ENCODE measurements at regions not wholly inside any gene's neighbourhood (a gene's known extent, or its start where the extent isn't known, plus 50 kb on each side); places are given as distances from the start of the nearest gene placed in this dataset.

DNA sequence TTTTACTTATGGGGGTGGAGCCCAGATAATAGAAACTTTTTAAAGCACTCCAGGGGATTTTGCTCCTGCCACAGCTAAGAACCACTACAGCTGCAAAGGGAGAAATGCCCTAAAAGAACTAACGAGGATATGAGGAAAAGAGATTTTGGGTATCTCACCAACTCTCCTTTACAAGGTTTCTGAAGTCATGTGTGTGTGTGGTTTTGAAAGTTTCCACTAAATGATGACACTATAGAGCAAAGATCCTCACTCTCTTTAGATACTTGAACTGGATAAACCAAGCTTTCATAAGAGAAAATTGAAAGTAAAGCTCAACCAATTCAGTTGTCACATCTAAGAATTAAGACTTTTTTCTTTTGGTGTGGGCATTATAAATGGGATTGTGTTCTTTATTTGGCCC is 455.3 kb upstream of the ALCAM start:
- TF ChIP-seq CTCF (IDR thresholded peaks at IDR 0.05; ENCODE audit: insufficient read depth, low read length) (no peak), REST (IDR thresholded peaks at IDR 0.05; ENCODE audit: insufficient replicate concordance, low read depth) (no peak), POLR2AphosphoS5 (IDR thresholded peaks at IDR 0.05; ENCODE audit: low read depth) (no peak), GABPA (IDR thresholded peaks at IDR 0.05; ENCODE audit: low read depth) (no peak), SPI1 (IDR thresholded peaks at IDR 0.05; ENCODE audit: borderline replicate concordance, low read depth) (no peak)

Measured in HL-60 (cell line).